Cardiac fibroblast (primary cell): ENCODE measurements at regions not wholly inside any gene's neighbourhood (a gene's known extent, or its start where the extent isn't known, plus 50 kb on each side); places are given as distances from the start of the nearest gene placed in this dataset.

Experiments used
- DNase-seq, 2 donors: peaks; one replicate each; pipeline versions ENCODE4 v3.0.0 to v3.0.0-alpha.2; 2010; ENCODE audit warnings: low read depth in 2 of 2
- H3K4me3 ChIP-seq, 2 donors: replicated peaks in 1 of 2; 1 replicate in 1 of 2; 2 replicates in 1 of 2; pipeline ENCODE4 v1.5.1; 2011; ENCODE audit warnings: low read depth in 2 of 2, low read length in 2 of 2, mild to moderate bottlenecking in 2 of 2, moderate library complexity in 1 of 2
- CTCF ChIP-seq: IDR thresholded peaks from one replicate; pipeline ENCODE4 v1.5.1; 2011; ENCODE audit warnings: low read depth, mild to moderate bottlenecking, low read length, inconsistent platforms

GRCh38 chr17:45696442-45696841 lies 87.7 kb upstream of the CRHR1 start:
- no peak overlapping the region for H3K4me3 ChIP-seq
- no peak for TF ChIP-seq CTCF
- no peak for DNase-seq

GRCh38 chr17:45697076-45697475 lies 87.0 kb upstream of the CRHR1 start:
- no peak overlapping the region for H3K4me3 ChIP-seq
- no peak for TF ChIP-seq CTCF
- no peak for DNase-seq

GRCh38 chr17:45700171-45701090 lies 83.7 kb upstream of the CRHR1 start:
- no peak overlapping the region for H3K4me3 ChIP-seq
- no peak for TF ChIP-seq CTCF
- DNase-seq, result no peak

GRCh38 chr17:45702666-45703266 lies 81.4 kb upstream of the CRHR1 start:
- peak; percentile 25 to 30 for DNase-seq
- no peak for TF ChIP-seq CTCF
- no peak overlapping the region for H3K4me3 ChIP-seq

GRCh38 chr17:45703348-45703747 lies 80.8 kb upstream of the CRHR1 start:
- DNase-seq, result no peak
- no peak for TF ChIP-seq CTCF
- H3K4me3 ChIP-seq, result no peak overlapping the region

- no peak overlapping the region for H3K4me3 ChIP-seq
- no peak for DNase-seq
- TF ChIP-seq CTCF, result no peak
Observed at GRCh38 chr17:45703806-45704205, 80.3 kb upstream of the CRHR1 start.
